ENCODE measurements at regions not wholly inside any gene's neighbourhood (a gene's known extent, or its start where the extent isn't known, plus 50 kb on each side); places are given as distances from the start of the nearest gene placed in this dataset.

GRCh38 chr12:97209997-97210396, 252.6 kb upstream of the RMST start:
- no peaks in the 10 kb centered on the region for H3K4me1 ChIP-seq (ENCODE audit: control insufficient read depth in 1 of 2, insufficient read depth in 2 of 2, low read length in 2 of 2)
- no peak overlapping the region for H2AFZ ChIP-seq (ENCODE audit: insufficient read depth, low read depth, low read length, poor library complexity, severe bottlenecking)
- no peak overlapping the region for H3K9ac ChIP-seq (ENCODE audit: insufficient read depth, low read length, poor library complexity, severe bottlenecking)
- peaks cover 0 to 2% (median 2%) of the 10 kb centered on the region in 7 donors for H3K9me3 Mint-ChIP-seq
- H3K4me1 Mint-ChIP-seq: no peaks in the 10 kb centered on the region
- no peaks in the 10 kb centered on the region for H3K79me2 ChIP-seq (ENCODE audit: insufficient read depth, low read length)
- H3K36me3 Mint-ChIP-seq: no peaks in the 10 kb centered on the region
- no peaks in the 10 kb centered on the region for H4K20me1 ChIP-seq (ENCODE audit: insufficient read depth, low read length)
- H3K27ac ChIP-seq (ENCODE audit: low read depth in 1 of 2, low read length in 2 of 2): no peak overlapping the region
- WGBS (ENCODE audit: insufficient coverage): no CpG with 5 or more reads among the region's 1 CpG
- no peaks in the 10 kb centered on the region for H3K27me3 ChIP-seq (ENCODE audit: control insufficient read depth in 2 of 2, insufficient read depth in 2 of 2, low read length in 2 of 2)
- no peak overlapping the region for H3K4me3 ChIP-seq (replicated peaks in 1 of 3; ENCODE audit: low read depth in 2 of 3, low read length in 3 of 3)
- peaks cover 0 to 2% (median 0%) of the 10 kb centered on the region in 3 donors for H3K27me3 Mint-ChIP-seq (ENCODE audit: low read depth in 3 of 3)
- H3K4me3 Mint-ChIP-seq: no peak overlapping the region
- no peaks in the 10 kb centered on the region for H3K36me3 ChIP-seq (replicated peaks in 1 of 2; ENCODE audit: control insufficient read depth in 1 of 2, insufficient read depth in 2 of 2, low read length in 2 of 2)
- no peaks in the 10 kb centered on the region for H3K9me3 ChIP-seq (replicated peaks in 1 of 2; ENCODE audit: control insufficient read depth in 1 of 2, insufficient read depth in 1 of 2, low read length in 2 of 2)
- H3K27ac Mint-ChIP-seq: no peak overlapping the region
- H3K4me2 ChIP-seq (replicated peaks; ENCODE audit: extremely low read depth, low read length, poor library complexity, severe bottlenecking): no peak overlapping the region
- no peak for DNase-seq
- intact Hi-C loops (cut with micrococcal nuclease): no loop called here
- TF ChIP-seq CTCF (IDR thresholded peaks at IDR 0.05): no peak

GRCh38 chr12:97211416-97211930, 251.1 kb upstream of the RMST start:
- no peaks in the 10 kb centered on the region for H3K36me3 ChIP-seq (replicated peaks in 1 of 2; ENCODE audit: control insufficient read depth in 1 of 2, insufficient read depth in 2 of 2, low read length in 2 of 2)
- Mint-ChIP-seq H3K36me3 (no peaks in the 10 kb centered on the region), H3K27ac (no peak overlapping the region), H3K9me3 (peaks cover 0 to 2% (median 1%) of the 10 kb centered on the region in 7 donors), H3K4me3 (no peak overlapping the region), H3K4me1 (no peaks in the 10 kb centered on the region), H3K27me3 (ENCODE audit: low read depth in 3 of 3) (peaks cover 0 to 2% (median 0%) of the 10 kb centered on the region in 3 donors)
- no peak overlapping the region for H2AFZ ChIP-seq (ENCODE audit: insufficient read depth, low read depth, low read length, poor library complexity, severe bottlenecking)
- H3K79me2 ChIP-seq (ENCODE audit: insufficient read depth, low read length): no peaks in the 10 kb centered on the region
- no peak overlapping the region for H3K27ac ChIP-seq (ENCODE audit: low read depth in 1 of 2, low read length in 2 of 2)
- H3K9me3 ChIP-seq (replicated peaks in 1 of 2; ENCODE audit: control insufficient read depth in 1 of 2, insufficient read depth in 1 of 2, low read length in 2 of 2): no peaks in the 10 kb centered on the region
- H3K4me1 ChIP-seq (ENCODE audit: control insufficient read depth in 1 of 2, insufficient read depth in 2 of 2, low read length in 2 of 2): no peaks in the 10 kb centered on the region
- TF ChIP-seq CTCF (IDR thresholded peaks at IDR 0.05): no peak
- no peak overlapping the region for H3K4me3 ChIP-seq (replicated peaks in 1 of 3; ENCODE audit: low read depth in 2 of 3, low read length in 3 of 3)
- no peaks in the 10 kb centered on the region for H4K20me1 ChIP-seq (ENCODE audit: insufficient read depth, low read length)
- no peaks in the 10 kb centered on the region for H3K27me3 ChIP-seq (ENCODE audit: control insufficient read depth in 2 of 2, insufficient read depth in 2 of 2, low read length in 2 of 2)
- no peak overlapping the region for H3K4me2 ChIP-seq (replicated peaks; ENCODE audit: extremely low read depth, low read length, poor library complexity, severe bottlenecking)
- no CpG with 5 or more reads among the region's 1 CpG for WGBS (ENCODE audit: insufficient coverage)
- no peak for DNase-seq
- intact Hi-C loops (cut with micrococcal nuclease): no loop called here
- no peak overlapping the region for H3K9ac ChIP-seq (ENCODE audit: insufficient read depth, low read length, poor library complexity, severe bottlenecking)
